HG02623 (cell line): ENCODE measurements at regions not wholly inside any gene's neighbourhood (a gene's known extent, or its start where the extent isn't known, plus 50 kb on each side); places are given as distances from the start of the nearest gene placed in this dataset.

Experiments
- ATAC-seq: cut with Tn5 transposase; IDR thresholded peaks from one replicate; pipeline ENCODE4 v1.9.1; 2021; ENCODE audit warnings: moderate library complexity; ENCODE audit not compliant: unreplicated experiment

DNA sequence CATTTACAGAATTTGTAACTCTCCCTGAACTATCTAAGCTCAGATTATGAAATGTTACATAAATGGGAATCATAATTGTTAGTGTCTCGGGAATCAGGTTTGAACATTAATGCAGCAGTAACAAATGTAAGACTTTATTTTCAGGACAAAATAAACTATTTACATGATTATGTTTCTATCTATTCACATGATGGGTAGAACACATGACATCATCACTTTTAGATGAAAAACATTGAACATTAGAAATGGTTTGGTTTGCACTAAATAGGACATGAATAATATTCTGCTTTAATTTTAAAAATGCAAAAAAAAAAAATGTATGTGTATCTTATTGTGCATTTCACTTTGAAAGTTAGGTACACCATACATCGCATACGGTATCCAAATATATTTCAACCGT lies 745.5 kb upstream of the POT1 start:
- ATAC-seq: no peak

DNA sequence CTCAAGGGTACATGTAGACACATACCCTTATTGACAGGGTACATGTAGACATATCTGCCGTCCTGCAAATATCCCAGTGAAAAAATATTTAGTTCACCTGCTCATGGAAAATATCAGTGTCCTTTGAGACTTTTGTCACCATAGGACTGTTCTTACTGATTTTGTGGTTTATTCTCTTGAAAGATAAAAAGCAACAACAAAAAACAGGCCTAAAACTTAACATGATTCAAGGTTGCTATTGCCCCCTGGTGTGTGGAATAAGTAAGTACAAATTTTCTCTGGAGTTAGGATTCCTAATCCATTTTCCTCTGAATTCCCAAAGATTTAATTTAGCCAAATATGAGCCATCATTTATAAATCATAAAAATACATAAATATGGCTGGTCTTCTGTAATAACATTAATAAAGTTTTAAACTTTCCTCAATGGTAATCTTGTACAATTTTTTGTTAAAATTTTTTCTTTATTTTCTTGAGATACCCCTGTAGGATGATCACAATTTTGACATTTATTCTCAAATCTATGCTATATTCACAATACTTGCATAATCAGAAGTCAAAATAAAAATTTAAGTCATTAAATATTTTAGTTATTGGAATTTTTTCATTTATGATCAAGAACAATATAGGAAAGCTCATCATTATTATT lies 741.4 kb upstream of the POT1 start:
- ATAC-seq: no peak

DNA sequence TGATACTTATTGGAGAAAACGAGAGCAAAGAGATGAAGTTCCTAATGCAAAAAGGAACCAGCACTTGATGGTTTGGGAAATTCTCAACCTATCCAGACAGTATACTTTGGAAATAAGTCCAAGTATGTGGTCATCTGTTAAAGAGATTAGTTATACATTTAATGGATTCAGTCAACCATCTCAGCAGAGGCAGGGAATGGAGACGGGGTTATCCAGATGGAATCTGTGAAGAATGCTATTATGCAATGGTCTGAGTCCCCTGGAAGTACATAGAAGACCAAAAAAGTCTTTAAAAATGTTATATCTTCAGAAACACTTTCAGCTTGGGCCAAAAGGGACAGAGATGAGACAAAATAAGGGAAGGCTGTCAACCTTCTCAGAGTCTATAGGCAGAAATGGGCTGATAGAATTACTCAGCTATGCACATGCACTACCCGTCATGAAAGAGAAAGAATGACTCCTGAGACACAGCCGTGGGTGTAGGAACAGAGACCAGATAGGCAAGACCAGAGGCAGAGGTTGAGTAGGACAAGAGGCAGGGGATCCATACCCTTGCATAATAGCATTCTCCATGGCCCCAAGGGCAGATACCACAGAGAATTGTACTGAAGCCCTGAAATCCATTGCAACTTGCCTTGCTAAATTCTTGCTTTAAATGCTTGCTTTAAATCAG lies 738.8 kb upstream of the POT1 start:
- ATAC-seq: no peak

DNA sequence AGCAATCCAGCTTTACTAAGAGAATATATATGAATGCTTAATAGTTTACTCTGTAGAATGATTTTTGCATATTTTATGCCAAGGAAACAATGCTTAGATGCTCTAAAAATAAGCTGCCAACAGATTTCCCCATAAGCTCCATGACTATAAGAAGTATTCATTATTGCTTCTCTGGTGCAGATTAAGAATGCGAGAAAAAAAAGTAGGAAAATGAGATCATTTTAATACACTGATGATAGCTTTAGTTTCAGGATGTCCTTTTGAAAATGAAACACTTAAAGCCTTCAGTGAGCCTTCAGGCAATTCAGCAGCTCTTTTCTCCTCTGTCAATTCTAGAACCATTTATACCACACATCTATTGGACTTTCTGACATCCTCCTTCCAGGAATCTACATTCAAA lies 735.0 kb upstream of the POT1 start:
- no peak for ATAC-seq

DNA sequence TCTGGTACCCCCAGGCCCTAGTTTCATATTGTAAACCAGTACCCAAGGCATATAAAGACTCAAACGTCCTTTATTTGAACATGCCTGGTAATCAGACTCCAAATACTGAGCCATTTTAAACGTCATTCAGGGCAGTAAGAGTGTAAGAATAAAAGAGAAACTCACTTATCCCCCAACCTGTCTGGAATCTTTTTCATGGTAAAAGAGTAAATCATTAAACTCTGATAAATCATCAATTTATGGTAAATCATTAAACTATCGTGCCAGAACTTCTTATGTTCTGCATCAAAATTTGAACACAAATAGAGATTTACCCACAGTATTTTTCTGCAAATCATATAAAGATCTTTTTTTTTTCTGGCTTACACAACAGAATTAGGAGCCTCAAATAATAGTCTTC lies 734.3 kb upstream of the POT1 start:
- no peak for ATAC-seq

DNA sequence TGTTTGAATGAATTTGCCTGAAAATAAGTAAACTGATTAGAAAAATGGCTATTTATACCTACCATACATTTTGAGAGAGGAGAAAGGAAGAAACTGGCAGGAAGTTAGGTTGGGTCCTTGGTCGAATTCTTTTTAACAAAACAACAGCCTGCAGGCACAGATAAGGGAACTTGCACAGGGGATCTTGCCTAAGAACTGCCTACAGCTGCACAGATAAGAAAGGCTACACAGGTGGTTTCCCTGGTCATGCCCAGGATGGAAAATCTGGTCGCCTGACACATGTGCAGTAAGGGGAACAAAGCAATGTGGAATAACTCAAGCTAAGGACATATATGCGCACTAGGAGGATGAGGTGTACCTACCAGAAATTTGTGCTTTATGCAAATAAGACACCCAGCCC lies 732.1 kb upstream of the POT1 start:
- ATAC-seq: no peak

DNA sequence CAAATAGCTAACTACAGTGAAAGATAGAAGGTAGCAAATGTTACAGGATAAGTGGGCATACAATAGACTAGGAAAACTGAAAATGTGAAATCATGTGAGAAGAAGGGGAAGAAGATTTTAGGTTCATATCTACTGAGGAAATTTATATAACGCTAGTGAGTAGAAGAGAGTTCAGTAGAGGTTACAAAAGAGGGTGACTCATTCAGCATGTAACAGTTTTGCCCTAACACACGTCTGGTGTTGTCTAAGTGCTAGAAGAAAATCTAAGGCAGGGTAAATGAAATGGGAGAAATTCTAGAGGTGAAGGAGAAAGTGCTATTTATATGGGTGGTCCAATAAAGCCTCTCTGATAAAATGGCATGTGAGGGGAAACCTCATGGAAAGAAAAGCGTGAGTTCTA lies 731.4 kb upstream of the POT1 start:
- no peak for ATAC-seq

DNA sequence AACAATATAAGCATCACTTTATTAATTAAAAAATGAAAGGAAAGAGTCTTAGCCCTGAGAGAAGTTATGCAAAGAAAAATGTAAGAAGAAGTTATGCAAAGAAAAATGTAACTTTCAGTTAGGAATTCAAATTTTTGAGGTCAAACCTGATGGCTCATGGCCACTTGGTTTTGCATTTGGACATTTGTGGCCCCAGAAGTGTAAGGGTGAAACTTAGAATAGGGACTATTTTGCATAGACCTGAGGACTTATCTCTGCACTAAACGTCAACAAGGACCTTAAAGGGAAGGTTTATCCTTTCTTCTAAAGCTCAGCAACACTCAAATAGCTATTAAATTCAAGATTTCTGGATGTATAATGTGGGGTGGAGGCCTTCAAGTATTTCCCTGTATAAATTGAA lies 724.5 kb upstream of the POT1 start:
- no peak for ATAC-seq

DNA sequence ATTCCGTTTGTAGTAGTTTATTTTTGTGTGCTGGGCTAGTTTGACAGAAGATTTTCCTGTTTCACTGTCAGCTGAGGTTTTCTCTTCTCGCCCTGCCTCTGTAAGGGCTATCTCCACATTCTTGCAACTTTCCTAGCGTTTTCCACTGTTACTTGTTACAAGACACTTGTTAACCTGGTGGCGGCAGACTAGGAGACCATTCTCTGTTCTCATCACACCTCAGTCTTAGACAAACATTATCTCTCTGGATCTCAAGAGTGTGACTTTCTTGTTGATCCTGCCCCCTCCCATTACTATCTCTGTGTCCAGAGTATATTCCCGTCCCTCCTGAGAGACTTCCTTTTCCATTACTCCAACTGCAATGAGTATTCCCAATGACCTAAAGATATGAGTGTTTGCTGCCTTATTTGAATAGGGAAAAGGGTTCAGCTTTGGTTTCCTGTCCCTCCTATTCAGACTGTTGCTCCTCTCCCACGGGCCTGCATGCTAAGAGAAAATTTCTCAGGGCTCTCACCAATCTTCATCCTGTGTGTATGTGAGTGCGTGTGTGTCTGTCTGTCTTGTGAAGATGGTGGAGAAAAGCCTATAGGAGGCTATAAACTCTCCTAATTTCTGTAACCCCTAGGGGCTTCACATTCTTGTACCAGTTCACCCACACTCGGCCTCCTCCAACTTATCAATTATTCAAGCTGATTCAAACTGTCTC lies 722.4 kb upstream of the POT1 start:
- ATAC-seq: no peak

DNA sequence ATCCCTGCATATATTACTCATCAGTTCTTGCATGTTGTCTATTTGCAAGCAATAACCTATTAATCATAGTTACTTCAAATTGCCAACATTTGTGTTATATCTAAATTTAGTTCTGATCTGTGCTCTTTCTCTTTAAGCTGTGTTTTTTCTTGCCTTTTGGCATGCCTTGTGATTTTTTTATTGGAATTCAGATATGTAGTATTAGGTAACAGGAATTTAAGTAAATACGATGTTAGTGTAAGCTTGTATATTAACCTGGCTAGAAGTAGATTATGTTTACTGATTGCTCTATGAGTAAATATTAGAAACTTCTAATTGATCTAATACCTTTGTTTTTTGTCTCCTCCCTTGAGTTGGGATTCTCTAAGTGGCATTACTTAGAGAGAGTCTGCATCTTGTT lies 718.9 kb upstream of the POT1 start:
- no peak for ATAC-seq

DNA sequence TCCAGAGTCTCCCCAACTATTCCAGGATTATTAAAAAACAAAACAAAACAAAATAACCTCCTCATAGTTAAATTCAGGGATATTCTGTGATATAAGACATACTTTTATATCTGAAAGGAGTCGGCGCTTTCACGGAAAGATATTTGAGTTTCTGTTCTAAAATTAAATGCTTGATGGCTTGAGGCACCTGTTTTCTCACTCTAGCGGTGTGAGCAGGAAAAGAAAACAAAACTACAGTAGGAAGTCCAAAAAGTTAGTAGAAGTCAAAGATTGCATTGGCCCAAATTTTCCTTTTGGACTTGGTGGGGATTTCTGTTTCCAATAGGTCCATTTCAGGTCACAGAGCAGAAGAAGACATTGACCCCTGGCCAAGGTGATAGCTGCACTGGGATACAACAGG lies 716.1 kb upstream of the POT1 start:
- ATAC-seq: no peak

DNA sequence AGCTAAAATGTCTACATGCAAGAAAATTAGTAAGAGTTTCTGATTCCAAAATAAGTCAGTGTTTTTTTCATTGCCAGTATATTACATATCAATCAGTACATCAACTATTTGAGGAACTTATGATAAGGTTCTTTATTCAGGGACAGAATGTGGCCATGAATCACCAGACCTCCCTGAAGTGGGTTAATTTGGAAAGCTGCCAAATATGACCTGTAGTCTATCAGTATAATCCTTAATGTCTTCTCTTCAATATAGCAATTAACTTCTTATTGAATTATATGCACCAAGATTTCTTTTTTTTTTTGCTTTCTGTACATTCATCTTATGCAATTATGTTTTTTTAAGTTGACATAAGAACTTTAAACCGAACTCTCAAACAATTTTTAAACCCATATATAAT lies 714.5 kb upstream of the POT1 start:
- no peak for ATAC-seq

DNA sequence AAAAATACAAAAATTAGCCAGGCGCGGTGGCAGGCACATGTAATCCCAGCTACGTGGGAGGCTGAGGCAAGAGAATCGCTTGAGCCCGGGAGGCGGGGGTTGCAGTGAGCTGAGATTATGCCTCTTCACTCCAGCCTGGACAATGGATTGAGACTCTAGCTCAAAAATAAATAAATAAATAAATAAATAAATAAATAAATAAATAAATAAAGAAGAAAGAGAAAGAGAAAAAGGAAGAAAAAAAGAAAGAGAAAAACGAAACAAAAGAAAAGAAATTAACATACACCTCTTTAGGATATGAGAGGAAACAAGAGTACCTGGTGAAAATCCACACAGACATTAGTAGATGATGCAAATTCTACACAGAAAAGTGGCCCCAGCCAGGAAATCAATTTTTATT lies 713.7 kb upstream of the POT1 start:
- no peak for ATAC-seq

DNA sequence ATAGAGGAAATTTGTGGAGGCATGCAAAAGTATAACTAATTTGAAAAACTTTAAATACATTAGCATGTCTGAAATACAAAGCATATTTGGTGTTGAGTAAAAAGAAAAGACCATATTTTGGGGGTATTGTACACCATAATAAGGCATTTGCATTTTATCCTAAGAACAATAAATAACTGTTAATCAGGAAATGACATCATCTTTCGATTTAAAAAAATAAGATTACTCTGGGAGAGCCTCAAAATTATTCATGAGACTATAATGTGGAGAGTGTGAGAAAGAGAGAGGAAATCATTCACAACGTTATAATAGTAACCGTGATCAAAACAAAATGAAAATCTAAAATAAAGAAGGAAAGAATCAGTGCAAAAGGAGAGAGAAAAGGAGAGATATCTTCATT lies 712.3 kb upstream of the POT1 start:
- no peak for ATAC-seq

DNA sequence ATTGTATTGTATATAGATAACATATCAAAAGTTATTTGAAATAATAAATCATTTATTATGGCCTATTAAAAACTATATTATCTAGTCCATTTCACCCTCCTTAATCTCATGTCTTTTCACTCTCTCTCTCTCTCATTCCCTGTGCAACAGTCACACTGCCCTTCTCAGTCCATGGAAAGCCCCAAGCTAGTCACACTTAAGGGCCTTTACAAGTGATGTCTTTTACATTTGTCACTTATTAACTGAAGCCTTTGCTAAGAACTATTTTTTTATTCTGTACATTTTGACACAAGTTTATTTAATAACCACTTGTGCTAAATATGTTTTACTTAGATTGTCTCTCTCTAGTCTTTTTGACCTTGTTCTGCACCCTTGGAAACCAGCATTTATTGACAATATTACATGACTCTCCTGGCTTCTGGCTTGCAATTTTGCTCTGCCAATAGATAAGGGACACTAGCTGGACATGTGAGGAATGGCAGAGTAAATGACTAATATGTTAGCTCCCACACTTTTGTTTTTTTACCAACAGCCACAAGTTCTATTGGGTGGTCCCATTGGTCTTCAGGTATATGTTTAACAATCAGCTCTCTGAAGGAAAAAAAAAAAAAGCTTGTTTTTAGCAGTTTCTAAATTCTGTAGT lies 706.8 kb upstream of the POT1 start:
- ATAC-seq: no peak

DNA sequence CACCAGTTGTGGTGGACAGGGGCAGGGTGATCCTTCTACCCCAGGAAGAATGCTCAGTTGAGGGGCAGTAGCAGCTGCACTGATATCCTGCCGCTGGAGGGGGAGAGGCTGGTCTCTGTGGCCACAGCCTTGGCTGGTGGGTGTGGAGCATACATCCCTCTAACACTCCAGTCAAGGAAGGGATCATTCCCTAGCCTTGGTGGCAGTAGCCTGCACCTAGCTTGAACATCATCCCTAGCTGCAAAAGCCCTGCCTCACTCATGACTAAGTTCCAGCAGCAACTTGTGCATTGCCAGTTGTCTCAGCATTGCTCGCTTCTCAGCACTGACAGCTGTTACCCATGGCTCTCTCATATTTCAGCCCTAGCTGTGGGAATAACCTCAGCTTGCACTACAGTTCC lies 688.9 kb upstream of the POT1 start:
- ATAC-seq: no peak

DNA sequence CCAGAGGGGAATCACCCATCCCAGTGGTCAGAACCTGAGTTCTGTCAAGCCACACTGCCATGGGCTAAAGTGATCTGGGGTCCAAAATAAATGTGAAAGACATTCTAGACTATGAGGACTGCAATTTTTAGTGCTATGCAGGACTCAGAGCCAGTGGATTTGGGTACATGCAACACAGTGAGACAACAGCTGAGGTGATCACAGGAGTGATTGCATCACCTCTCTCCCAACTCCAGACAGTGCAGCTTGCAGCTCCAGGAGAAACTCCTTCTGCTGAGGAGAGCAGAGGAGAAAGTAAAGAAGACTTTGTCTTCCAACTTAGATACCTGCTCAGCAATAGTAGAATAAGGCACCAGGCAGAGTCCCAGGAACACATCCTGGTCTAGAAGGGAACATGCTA lies 682.0 kb upstream of the POT1 start:
- no peak for ATAC-seq

DNA sequence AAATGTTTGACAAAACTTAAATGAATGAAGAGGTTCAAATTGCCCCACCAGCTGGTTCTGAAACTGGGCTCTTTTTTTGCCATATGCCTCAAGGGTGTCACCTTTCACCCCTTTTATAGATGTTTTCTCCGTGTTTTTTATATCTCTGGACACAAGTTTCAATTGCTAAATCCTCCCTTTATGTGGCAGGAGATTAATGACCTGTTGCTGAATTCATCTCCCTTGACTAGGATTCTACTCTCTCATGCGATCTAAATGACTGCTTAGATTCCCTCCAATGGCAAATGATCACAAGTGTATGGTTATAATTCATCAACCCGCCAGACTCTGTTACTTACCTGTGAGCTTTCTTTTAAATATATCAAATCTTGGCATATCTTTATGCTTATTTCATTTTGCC lies 677.0 kb upstream of the POT1 start:
- no peak for ATAC-seq

DNA sequence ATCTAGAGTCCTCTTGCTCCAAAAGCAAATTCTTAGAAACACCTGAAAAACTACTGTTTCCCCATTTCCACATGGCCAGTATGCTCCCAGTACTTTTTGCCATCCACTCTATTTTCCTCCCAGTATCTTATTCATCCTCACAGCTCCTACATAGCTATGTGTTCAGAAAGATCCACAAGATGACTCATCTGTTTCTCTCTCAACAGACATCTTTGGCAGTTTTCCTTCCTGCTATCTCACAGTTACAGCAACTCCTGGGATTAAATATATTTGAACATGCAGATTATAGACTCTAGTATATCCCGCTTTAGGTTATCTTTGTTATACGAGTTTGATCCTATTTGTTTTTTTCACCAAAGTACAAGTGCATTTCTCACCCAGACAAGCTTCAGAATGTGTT lies 675.6 kb upstream of the POT1 start:
- no peak for ATAC-seq

DNA sequence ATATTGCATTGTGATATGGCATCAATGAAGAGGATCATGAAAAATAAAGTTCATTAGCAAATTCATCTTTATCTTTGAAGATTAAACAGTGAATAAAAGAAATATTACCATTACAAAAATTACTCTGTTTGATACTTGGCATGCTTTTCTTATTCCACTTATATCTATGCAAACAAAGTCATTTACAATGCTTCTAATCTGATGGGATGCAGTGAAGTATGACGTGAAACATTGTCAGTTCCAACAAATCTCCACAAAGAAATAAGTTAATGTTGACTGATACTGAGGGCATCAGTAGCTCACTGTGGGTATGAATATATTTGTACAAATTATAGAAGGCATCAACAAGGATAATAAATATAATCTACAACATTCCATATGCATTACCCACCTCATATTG lies 672.8 kb upstream of the POT1 start:
- no peak for ATAC-seq

DNA sequence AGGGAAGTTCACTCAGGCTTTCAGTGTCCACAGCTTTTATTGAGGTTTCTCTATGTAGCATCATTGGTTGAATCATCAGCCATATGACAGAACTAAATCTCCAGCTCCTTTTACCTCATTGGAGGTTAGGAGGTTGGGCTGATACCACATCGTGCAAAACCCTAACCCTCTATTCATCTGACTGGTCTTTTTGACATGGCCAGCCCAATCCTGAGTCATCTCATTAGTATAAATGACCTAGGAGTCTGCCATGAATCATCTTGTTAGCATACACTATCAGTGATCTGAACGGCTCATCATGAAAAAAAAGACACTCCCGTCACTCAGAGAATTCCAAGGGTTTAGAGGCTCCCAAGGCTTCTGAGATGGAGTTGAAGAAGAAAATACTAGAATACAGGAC lies 669.8 kb upstream of the POT1 start:
- no peak for ATAC-seq

DNA sequence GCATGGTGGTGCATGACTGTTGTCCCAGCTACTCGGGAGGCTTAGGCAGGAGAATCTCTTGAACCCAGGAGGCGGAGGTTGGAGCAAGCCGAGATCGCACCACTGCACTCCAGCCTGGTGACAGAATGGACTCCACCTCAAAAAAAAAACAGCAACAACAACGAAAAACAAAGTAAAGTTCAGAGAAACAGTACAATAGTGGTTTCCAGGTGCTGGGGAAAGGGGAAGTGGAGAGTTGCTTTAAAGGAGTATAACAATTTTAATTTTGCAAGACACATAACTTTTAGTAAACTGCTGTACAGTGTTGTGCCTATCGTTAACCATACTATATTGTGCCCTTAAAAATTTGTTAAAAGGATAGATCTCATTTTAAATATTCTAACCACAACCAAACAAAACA lies 662.7 kb upstream of the POT1 start:
- ATAC-seq: no peak
